ENCODE measurements at regions not wholly inside any gene's neighbourhood (a gene's known extent, or its start where the extent isn't known, plus 50 kb on each side); places are given as distances from the start of the nearest gene placed in this dataset.

- TF ChIP-seq, protein P1, sequence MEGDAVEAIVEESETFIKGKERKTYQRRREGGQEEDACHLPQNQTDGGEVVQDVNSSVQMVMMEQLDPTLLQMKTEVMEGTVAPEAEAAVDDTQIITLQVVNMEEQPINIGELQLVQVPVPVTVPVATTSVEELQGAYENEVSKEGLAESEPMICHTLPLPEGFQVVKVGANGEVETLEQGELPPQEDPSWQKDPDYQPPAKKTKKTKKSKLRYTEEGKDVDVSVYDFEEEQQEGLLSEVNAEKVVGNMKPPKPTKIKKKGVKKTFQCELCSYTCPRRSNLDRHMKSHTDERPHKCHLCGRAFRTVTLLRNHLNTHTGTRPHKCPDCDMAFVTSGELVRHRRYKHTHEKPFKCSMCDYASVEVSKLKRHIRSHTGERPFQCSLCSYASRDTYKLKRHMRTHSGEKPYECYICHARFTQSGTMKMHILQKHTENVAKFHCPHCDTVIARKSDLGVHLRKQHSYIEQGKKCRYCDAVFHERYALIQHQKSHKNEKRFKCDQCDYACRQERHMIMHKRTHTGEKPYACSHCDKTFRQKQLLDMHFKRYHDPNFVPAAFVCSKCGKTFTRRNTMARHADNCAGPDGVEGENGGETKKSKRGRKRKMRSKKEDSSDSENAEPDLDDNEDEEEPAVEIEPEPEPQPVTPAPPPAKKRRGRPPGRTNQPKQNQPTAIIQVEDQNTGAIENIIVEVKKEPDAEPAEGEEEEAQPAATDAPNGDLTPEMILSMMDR (IDR thresholded peaks at IDR 0.05) = no peak
- TF ChIP-seq POLR2AphosphoS5 (IDR thresholded peaks at IDR 0.05) = no peak
Observed at GRCh38 chr11:26086028-26086427, 245.9 kb upstream of the ANO3 start.
